GM23248 (cell line): ENCODE measurements at regions not wholly inside any gene's neighbourhood (a gene's known extent, or its start where the extent isn't known, plus 50 kb on each side); places are given as distances from the start of the nearest gene placed in this dataset.

ENCODE experiments used
- EZH2 ChIP-seq: fragments of 200-600 bp; sonication (generic); IDR thresholded peaks from 2 replicates; pipeline ENCODE4 v1.6.1; 2018; ENCODE audit warnings: antibody characterized with exemption, mild to moderate bottlenecking; ENCODE audit not compliant: insufficient read depth, poor library complexity, severe bottlenecking
- EZH2phosphoT487 ChIP-seq: fragments of 200-600 bp; sonication (generic); IDR thresholded peaks from 2 replicates; pipeline ENCODE4 v1.6.1; 2018; ENCODE audit warnings: antibody characterized with exemption, moderate library complexity, mild to moderate bottlenecking, low read depth; ENCODE audit not compliant: insufficient read depth

DNA sequence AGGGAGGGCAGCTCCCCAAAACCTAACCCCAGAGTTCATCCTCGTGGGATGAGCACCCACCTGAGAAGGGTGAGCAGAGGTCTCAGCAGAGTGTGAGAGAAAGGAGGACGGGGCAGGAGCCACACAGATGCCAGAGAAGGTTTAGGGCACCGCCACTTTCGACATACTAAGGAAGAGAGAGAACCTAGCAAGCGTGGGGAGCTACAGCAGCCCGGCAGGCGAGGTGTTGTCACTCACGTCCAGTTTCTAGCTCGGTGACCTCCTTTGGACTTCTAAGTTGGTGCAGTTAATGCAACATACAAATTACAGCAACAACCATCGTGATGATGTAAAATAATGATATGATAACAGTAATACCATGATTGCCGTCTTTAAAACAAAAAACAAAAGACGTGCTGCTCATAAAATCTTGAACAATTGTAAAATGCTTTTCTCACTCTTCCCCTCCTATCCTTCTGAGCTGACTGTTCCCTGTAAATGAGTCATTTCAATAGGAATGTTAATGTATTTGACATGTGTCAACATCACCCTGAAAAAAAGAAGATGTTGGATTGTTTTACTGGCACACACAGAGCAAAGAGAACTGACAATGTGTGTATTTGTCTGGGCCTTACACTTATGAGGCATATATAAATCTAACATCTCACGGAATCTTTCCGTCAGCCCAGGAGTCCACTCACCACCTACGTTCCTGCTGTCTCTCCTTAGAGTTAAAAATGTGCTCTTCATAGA lies 158.2 kb upstream of the MAF start:
- TF ChIP-seq EZH2 (no peak), EZH2phosphoT487 (no peak)
